GM19397 (cell line): ENCODE measurements at regions not wholly inside any gene's neighbourhood (a gene's known extent, or its start where the extent isn't known, plus 50 kb on each side); places are given as distances from the start of the nearest gene placed in this dataset.

Experiments
- ATAC-seq: cut with Tn5 transposase; IDR thresholded peaks from one replicate; pipeline ENCODE4 v1.9.1; 2021; ENCODE audit warnings: mild to moderate bottlenecking, moderate library complexity; ENCODE audit not compliant: unreplicated experiment

DNA sequence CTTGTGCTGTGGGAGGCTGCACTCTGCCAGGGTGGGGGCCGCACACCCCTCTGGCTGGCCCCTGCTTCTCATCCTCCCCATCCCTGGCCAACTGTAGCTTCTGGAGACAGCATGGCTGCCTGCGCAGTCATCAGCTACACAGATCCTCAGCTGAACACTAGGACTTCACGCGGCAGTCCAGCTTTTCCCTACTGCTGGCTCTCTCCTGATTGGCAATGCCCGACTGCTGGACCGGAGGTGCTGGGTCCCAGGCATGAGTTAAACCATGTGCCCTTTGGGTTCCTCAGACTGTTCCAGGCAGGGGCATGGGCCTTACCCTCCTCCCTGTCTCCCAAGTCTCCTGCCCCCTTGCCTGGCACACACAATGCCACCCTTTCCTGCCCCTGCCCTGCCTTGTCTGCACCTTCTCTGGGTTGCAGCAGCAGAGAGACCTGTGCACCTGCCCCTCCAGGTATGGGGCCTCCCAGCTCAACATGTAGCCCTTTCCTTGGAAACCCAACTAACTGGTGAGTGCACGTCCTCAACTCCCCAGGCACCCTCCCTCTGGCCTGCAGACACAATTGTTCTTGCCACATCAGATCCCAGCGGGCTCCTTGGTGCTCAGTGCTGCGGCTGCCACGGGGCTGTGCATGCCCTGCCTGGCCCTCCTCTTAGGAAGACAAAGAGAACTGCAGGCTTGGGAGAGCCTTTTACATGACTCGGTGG is 1039.2 kb downstream of the TBC1D22A start:
- ATAC-seq = no peak

DNA sequence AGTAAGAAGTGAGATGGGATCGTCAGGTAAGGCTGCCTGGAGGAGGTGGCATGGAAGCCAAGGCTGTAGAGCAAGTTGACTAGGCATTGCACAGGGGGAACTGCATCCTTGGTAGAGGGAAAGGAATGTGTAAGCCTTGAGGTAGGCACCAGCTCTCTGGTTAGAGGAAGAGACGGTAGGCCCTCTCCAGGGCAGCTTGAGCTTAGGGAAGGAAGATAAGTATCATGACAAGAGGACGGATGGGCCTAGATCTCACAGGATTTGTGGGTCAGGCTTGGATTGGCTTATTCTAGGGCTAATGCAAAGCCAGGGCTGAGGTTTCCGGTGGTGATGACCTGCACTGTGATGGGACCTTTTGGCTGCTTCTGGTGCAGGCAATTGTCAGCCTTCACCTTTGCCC is 1035.8 kb downstream of the TBC1D22A start:
- ATAC-seq = no peak

DNA sequence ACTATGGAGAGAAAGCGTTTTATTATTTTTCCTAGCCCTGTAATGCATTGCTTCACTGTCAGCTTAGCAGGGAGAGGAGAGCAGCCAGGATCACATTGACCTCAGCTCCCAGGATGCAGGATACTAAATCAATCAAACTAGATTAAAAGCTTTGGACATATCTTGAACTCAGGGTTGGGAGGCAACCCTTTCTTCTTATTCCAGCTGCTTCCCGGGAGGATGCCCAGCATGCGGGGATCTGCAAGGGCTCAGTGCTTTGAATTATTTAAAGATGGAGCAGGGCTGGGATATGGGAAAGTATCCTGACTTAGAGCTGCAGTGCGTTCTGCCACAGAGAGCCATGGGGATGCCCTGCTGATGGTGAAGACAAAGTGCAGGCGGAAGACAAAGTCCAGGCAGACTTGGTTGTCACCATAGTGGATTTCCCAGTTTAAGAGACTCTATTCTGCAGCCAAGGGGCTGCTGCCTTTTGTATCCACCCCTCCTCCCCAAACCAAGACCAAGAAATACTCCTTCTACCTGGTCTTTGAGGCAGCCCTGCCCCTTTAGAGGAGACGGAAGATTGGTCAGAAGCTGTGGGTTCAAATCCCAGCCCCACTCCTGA is 1035.0 kb downstream of the TBC1D22A start:
- ATAC-seq = no peak

DNA sequence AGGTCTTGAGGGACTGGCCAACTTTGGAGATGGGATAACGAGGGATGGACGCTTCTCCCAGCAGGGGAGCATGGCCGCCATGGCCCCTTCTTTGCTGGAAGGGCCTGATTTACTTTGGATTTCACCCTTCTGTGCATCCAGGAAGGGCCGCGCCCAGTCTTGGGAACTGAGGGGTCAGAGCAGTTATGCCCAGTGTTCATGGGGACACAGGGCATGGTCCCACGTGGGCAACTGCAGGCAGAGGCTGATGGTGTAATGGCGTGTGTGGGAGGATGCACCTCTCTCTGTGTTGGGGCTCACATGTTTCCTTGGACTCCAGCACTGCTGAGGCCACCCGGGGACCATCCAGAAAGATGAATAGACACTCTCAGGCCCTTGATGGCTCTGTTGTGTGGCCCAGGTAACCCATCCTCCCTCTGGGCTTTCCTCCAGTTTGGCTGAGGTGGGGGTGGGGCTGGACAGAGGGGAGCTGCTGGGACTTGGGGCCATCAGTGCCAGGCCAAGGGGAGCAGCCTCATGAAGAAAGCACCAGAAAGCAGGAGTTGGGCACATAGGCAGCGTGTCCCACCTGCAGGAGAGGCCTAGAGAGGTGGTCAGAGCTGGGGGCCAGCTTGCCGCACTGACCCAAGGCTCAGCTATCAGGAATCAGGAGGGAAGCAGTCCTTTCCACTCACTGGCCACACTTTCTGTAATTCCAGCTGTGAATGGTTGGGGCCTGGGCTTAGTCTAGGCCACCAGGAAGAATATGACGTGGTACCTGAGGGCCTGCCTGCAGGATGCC is 1033.9 kb downstream of the TBC1D22A start:
- no peak for ATAC-seq

DNA sequence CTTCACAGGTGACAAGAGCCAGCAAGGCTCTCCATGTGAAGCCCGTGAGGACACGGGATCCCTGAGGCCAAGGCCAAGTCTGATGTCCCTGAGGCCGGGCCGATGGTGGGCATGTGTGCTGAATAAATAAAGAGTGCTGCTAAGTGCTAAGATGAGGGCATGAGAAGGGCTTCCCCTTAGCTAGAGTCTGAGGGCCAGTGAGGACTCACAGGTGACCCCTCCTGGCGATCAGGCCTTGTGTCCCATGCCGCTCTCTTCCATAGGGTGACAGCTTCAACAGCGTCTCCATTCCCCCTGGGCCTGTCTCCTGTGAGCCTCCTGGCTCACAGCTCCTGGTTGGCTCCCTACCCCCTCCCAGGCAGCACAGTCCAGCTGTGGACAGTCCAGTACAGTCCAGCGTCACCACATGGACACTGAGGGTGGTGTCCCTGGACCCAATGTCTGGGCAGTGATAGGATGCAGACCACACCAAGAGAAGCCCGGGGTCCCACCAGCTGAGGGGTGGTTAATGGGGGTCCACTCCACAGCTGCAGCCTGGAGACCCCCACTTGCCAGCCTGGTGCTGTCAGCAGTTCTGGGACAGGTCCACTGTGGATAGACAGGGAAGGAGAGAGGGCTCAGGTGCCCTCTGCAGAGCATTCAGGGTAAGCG is 1033.2 kb downstream of the TBC1D22A start:
- no peak for ATAC-seq

DNA sequence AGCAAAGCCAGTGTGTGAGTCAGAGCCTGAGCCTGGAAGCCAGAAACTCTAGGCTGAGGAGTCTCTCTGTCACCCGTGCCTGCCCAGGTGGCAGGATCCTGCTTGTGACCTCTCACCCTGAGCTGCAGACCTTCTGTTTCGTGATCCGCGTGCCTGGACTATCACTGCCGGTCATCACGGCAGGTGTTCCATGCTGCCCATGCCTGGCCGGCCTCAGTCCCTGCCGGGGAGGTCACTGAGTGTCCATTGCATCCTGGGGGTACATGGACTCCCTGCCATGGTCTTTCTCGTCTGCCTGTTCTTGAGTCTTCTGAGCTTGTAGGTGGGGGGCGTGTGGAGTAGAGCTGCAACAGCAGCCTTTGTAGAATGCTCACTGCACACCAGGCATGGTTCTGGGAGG is 1032.4 kb downstream of the TBC1D22A start:
- no peak for ATAC-seq

DNA sequence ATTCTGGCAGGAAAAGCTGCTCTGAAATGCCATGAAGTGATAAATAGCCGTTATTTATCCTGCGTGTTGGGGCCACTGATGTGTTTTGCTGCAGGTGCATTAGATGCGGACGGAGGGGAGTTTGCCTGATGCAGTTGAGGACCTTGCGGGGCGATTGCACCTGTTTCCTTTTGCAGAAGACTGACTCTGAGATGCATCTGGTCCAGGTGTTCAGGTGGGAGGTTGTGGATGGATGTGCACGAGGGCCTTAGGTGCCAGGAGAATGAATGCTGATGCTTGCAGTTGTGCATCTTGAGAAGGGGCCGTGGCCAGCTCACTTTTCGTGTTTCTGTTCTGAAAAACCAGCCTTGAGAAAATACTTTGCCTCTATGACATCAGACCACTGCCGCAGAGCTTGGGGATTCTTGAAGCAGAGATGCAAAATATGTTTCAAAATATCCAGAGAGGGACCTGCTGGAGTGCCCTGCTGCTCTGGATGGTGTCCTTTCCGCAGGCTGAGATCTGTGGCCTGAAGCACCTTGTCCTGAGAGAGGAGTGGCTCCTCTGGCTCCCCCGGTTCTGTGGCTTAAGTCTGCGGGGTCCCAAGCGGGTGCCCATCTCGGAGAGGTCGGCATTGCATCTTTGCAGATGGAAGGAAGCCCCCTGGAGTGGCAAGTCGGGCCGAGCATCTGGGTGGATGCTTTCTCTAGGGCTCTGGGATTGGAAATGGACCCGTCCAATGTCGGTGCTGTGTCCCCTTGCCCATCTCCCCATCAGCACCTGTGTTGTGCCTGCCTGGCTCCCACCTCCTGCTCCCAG is 1031.1 kb downstream of the TBC1D22A start:
- no peak for ATAC-seq

DNA sequence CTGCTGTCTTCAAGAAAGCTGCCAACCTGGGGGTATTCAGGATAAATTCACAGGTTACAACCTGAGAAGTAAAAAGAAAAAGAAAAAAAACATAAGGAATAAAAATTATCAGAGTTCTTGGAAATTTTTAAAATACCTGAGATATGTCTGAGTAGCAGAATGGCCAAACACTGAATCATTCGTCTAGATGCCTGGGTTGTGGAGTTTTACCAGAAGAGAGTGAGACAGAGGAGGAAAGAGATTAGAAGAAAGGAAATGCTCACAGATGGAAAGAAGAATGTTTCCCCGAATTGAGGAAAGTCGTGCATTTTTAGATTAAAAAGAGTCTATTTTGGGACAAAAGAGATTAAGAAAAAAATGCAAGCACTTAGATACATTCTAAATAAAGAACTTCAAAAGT is 1026.7 kb downstream of the TBC1D22A start:
- ATAC-seq = no peak

DNA sequence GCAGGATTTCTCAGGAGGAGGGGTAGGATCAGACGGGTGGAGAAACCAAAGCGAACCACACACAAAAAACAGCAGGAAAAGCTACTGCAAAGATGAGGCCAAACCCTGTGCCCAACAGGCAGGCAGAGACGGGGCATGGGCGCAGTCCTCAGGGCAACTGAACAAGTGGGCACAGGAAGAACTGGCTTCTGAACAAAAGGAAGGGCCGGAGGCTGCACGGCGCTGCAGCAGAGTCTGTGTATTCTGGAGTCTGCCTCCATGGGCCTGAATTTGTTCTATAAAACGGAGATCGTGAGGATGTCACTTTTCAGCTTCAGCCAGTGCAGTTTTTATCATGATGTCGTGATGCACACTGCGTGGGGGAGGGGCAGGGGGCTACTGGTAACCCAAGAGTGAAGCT is 1026.0 kb downstream of the TBC1D22A start:
- ATAC-seq = no peak

DNA sequence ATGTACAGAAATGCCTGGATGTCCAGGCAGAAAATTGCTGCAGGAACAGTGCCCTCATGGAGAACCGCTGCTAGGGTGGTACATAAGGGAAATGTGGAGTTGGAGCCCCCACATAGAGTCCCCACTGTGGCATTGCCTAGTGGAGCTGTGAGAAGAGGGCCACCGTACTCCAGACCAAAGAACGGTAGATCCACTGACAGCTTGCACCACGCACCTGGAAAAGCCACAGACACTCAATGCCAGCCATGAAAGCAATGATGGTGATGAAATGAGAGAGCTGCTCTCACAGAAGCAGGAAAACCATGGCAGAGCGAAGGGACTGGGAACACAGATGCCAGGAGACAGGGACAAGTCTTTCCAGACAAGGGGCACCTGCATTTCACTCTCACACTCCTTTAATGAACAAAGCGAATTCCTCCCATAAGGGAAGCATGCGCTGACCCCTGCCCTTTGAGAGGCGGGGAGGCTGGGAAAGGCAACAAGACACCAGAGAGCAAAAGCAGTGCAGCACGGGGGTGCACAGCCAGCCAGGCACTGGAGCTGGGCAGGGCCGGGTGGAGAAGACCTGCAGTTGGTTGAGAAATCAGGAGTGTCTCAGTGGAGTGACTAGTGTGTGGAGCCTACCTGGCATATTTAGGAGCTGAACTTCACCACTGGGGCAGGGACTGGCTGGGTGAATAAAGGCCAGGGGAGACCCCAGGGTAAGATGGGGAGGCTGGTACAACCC is 1025.2 kb downstream of the TBC1D22A start:
- no peak for ATAC-seq

DNA sequence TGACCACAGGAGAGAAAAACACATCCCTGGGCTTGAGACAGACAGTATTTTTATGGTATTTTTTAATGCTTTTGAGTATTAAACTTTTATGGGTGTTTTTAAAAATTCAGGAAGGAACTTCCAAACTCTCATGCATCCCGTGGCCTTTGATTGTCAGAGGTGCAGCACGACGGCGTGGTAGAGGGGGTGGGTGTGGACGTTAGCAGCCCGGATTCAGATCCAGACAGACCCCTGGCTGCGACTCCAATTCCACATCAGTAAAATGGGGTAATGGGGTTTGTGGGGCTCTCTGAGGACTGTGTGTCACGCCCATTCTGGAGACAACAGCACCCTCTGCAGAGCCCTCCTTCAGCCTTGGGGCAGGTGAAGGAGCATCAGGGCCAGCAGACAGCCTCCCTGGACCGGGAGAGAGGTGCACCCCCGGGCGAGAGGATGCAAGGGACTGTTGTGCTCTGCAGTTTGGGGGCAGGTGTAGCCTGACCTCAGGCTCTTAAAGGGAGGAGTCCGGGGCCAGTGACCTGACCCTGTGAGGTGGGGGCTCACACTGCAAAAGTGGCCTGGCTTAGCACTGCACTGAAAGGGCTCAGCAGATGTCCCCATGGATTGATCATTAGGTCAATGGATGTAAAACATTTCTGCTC is 1024.3 kb downstream of the TBC1D22A start:
- ATAC-seq = no peak

DNA sequence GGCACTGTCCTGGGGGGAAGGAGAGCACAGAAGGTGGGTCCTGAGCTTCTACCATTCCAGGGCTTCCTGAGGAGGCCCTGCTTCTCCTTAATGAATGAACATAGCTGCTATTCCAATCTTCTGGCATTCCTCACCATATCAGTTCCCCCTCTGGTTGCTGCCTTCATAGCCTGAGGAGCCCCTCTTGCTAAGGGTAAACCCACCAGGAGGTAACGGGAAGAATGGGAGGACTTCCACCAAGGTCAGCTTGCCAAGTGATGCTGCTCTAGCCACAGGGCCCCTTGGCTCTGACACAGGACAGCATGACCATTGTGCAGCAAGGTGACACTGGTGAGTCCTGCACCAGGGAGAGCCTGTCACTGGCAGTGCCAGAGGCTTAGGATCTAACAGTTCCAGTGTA is 1022.5 kb downstream of the TBC1D22A start:
- ATAC-seq = no peak

DNA sequence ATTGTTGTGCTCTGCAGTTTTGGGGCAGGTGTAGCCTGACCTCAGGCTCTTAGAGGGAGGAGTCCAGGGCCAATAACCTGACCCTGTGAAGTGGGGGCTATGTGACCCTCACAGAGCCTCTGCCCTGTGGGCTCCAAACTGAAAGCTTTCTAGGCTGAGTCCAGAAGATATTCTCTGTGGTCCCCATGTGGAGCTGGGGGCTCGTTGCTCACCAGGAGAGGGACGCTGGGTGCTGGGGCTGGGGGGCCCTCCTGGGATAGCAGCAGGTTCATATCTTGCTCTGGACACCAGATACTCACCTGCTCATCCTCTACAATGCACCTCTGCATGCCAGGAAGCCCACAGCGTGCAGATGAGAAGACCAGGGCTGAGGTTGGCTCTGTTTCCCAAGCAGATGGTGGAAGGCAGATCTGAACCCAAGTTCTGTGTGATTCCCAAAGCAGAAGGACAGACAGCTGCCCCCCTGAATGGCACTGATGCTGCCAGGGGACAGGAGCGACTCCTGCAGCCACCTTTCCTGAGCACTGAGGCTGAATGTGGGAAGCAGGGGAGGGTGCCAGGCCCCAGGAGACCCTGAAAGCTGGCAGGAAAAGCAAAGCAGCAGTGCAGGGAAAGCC is 1022.0 kb downstream of the TBC1D22A start:
- ATAC-seq = no peak

DNA sequence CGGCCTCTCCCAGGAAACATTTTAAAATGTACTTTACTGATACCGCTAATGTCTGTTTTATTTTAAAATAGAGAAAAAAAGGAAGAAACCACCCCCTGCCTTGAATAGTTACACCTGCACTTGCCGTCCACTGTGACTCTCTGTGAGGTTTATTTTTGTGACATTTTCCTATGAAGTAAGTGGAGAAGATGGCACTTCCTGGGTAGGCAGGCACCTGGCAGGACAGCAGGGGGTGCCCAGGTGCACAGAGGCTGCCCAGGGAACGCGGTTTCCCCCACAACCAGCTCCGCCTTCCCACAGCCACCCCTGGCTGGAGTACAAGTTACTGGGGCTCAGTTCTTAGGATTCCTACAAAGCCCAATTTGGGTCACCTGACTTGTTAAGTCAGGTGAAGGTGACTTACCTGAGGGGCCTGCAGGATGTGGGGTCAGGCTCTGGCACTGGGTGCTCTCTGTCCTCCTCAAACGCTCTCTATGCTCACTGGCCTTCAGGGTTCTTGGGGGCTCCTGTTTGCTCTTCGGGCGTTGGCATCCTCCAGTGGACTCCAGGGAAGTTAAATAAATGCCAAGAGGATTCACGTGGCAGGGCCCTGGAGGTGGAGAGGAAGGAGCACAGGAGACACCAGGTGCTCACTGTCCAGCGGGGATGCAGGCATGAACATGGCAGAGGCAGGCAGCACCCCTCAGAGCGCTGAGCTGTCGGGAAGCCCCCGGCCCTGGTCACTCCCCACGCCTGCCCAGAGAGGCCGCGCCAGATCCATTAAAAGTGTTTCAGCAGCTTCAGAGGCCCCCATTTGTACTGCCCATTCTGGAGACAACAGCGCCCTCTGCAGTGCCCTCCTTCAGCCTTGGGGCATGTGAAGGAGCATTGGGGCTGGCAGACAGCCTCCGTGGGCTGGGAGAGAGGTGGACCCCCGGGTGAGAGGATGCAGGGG is 1021.2 kb downstream of the TBC1D22A start:
- no peak for ATAC-seq

DNA sequence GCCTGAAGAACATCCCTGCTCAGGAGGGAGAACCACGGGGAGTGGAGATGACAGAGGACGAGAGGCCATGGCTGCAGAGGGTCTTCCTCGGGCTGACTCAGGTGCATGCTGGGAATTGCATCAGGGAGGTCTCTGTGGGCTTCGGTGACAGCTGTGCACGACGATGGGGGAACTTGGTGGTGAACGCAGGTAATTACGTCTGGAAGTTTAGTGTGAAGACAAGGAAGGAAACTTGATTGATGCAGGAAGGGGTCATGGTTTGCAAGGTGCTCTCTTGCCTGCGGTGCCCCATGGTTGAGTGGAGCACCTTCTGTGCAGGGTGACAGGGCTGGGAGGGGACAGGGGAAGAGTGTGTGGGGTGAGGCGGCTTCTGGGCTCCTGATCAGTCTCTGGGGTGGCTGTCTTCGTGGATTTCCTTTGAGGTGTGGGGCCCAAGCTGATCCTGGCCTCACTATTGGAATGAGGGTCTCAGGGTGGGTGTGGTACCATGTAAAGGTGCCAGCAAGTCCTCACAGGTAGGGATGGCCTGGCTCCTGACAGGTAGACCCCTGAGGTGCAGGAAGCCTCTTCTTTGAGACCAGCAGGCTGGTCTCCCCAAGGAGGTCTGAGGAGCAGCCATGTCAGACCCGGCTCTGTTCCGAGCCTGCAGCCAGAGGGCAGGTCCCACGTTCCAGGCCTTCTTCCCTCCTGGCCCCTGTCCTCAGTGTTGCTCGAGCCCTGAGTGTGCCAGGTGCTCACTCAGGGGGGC is 1020.1 kb downstream of the TBC1D22A start:
- ATAC-seq = no peak

DNA sequence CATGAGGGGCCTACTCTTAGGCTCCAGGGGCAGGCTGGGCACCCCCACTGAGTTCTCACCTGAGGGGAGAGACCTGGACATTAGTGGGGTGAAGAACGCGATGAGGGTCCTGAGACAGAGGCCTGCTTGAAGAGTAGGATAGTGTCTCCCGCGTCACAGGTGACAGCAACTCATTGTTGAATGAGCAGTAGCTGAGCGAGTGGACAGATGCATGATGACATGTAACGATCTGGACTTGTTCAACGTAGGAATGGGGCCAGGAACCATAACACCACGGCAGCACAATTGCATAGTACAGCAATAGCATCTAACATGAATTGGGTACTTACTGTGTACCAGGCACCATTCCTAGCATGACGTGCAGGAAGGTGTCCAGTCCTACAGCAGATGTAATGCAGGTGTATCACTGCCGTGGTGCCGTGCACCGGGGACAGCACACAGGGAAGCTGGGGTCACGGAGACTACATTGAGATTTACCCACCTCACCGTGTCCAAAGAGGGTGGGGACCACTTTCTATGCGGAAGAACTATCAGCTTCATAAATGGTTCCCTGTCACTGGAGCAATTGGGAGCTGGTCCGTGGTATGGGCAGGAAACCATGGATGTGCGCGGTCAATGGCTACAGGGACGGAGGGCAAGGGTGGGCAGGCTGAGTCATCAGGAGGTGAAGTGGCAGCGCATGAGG is 1019.1 kb downstream of the TBC1D22A start:
- ATAC-seq = no peak

DNA sequence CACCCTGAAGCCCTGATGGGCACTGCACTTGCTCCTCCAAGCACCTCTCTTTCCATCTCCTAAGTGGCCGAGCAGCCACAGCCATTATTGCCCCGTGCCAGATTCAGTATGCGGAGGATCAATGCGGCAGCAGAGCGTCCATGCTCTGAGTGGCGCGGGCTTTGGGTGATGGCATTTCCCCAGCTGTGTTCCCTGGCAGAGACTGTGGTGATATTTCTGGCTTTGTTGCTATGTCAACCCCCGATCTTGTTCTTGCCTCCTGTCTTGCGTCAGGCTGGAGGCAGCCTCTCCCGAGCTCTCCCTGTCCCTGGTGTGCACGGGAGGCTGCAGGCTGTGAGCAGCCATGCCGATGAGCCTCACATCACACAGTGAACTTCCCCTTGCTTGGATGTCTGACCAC is 1018.6 kb downstream of the TBC1D22A start:
- ATAC-seq = no peak
